Peyer's patch (tissue), 4 donors: ENCODE measurements at regions not wholly inside any gene's neighbourhood (a gene's known extent, or its start where the extent isn't known, plus 50 kb on each side); places are given as distances from the start of the nearest gene placed in this dataset.

ENCODE experiments used
- CTCF ChIP-seq, 6 experiments: fragments of 450-650 bp in 4 of 6; fragments of 200-600 bp in 2 of 6; sonication (generic) in 1 of 6; IDR thresholded peaks; one replicate each; pipeline ENCODE4 v1.5.1; 2017 to 2019; ENCODE audit warnings: antibody characterized with exemption in 6 of 6, mild to moderate bottlenecking in 3 of 6, moderate library complexity in 1 of 6
- POLR2A ChIP-seq, 2 donors: fragments of 450-650 bp; IDR thresholded peaks; one replicate each; pipeline ENCODE4 v1.5.1; 2017; ENCODE audit warnings: antibody characterized with exemption in 2 of 2, mild to moderate bottlenecking in 2 of 2, moderate library complexity in 2 of 2

GRCh38 chr6:16812993-16813392, 51.7 kb upstream of the ATXN1 start:
- TF ChIP-seq POLR2A (IDR thresholded peaks at IDR 0.05) (no peak), CTCF (IDR thresholded peaks at IDR 0.05) (no peak)
